GM19238 (cell line): ENCODE measurements at regions not wholly inside any gene's neighbourhood (a gene's known extent, or its start where the extent isn't known, plus 50 kb on each side); places are given as distances from the start of the nearest gene placed in this dataset.
A peak's percentile ranks its signal among the peaks of the same experiment; 100 is the strongest.

Experiments
- DNase-seq: peaks from one replicate; pipeline ENCODE4 v3.0.0; 2011; ENCODE audit warnings: low spot score; ENCODE audit not compliant: insufficient read length

DNA sequence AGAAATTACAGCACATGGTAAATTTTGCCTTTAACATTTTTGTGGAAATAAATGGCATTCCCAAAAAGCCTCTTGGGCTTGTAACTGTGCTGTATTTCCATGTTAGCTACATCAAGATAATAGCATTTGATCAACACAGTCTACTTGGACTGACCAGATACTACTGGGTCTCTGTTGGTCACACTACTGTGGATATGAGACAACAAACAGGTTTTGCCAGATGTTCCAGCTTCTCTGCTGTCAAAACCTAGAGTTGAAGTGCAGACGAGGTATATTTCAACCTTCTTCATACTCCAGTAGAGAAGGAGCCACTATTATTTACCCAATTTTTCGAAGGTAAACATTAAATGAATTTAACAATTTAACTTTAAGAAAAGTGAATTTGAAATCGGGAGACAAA is 284.7 kb upstream of the CITED2 start:
- no peak for DNase-seq

DNA sequence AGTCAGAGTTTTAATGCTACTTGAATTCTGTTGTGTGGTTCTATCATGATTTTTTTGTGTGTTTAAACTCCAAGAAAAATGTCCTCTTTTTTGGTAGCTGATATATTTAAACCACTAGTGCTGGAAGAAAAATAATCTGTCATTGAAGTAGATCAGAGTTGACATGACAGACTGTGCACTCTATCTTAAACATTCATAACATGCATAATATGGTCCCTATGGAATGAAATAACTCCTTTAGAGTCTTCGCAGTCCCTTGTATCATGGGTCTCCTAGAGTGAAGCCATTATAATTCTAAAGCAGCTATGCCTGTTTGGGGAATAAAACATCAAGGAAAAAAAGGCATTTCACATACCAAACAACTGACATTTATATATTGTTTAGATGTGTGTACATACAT is 282.7 kb upstream of the CITED2 start:
- DNase-seq: no peak

DNA sequence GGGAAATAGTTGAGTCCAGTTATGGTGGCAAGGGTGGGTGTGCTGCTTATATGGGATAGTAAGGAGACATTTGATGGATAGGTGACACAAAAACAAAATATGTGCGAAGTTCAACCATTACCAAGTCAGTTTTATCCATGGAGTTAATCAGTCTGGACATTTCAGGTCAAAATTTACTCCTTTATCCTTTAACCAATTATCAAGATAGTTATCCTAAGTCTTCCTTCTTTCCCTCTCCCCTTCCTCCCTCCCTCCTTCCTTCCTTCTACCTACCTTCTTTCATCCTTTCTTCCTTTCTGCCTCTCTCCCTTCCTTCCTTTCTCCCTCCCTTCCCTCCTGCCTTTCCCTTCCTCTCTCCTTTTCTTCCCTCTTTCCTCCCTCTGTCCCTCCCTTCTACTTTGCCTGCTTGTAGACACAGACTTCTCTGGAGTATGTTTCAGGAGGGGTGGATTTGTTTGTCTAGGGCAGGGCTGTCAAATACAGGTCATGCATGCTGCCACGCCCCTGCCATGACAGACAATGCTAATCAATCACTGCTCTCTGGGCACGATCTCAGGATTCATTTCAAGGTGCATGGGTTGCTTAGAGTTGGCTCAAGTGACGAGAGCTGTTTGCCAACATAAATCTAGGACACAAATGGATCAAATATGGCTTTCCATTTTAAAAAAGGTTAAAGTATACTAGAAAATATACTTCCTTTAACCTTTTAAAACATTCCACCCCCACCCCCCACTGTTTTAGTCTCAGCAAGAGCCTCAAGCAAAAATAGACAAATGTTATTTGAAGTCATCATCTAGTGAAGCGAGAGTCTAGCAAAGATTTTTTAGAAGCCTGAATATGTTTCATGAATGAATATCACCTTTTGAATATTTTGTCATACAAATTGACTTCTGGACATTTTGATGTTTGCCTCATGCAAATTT is 281.6 kb upstream of the CITED2 start:
- DNase-seq: no peak

DNA sequence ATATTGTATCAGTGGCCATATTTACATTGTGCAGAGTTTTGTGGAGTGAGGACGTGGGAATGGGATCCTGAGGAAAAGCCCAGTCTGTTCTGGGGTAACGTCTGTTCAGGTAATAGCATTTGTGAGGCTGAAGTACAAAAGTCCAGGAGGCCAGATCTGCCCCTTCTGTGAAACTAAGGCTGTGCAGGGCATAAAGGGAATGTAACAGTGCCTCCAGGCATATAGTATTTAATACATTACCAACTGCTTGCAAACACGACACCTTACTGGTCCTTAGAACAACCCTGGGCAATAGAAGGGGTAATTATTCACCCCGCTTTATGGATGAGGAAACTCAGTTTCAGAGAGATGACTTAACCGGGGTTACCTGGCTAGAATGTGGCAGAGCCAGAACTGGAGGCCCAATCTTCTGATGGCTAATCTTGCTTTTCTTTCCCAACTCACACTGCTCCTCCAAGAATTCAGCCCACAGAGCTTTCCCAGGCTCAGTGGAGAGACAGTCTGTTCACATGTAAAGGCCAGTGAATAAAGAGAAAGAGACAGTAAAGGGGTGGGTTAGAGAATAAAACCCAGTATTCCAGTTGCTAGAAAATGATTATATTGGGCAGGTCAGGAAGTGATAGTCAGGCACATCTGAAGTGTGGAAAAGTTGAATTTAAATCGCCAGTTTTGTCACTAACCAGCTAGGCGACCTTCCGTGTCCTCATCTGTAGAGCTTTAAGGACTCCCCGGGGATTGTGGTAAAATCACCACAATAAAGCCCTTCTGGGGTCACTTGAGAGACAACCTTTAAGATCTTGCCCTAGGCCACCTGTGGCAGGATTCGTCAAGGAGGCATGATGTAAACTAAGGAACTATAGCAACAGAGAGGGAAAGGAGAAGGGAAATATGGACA is 280.7 kb upstream of the CITED2 start:
- no peak for DNase-seq

DNA sequence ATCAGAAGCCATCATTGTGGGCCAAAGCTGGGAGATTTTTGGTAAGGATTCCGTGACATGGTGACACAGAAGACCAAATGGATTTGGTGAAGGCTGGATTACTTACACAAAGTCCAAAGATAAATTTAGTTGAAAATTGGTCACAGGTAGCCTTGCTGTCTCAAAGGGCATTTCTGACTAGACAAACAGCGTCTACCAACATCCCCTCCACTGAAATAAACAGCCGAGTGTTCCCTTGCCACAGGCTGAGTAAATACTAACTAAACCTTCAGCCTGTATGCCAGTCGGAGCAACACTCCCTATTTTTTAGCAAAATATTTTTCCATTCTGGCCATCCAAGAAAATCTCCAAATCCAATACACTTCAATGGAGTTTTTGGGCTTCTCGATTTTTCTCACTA is 279.9 kb upstream of the CITED2 start:
- DNase-seq: no peak

DNA sequence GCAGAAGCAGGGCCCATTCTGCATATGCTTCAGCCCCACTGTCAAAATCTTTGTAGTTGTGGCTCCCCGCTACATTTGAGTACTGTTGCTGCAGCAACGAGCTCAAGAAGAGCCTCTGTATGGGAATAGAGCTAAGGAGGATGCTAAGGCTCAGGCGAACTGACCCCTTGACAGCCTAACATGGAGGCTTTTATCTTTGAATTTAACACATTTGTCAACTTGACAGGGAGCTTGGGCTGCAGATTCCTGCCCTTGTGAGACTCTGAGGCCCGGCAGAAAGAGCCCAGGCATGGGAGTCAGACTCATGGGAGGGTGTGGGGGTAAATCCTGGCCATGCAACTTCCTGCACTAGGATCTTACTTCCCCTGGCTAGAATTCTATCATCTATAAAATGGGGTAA is 278.7 kb upstream of the CITED2 start:
- DNase-seq: no peak

DNA sequence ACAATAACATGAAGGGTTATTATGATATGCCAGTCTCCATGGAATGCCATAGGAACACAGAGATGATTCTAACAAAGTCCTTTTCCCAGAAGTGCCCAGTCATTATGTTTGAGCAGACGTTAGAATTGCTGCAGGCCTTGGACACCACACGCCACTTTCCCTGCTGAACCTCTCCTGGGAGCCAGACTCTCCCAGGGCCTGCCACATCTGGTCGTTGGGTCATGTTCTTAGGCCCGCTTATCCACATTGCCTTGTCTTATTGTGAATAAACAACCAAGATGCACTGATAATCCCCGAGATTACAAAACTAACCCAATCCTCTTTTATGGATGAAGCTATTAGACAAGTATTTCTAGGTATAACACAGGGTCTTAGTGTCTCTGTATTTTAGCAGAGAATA is 276.5 kb upstream of the CITED2 start:
- DNase-seq: no peak

DNA sequence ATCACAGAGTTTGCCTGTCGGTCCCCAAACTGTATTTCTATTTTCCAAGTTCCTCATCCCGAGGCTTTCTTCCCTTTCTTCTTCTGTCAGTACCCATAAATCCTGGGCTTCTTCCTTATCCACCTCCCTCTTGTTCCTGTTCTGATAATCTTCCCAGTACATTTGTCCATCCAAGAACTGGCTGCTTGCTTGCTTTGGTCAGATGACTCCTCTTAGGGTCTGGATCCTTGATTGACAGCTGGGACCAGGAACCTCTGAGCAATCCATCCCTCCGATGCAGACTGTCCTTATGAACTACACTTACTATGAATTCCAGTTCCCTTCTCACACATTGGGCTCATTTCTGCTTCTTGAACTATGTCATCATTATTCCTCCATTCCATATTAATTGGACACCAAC is 275.3 kb upstream of the CITED2 start:
- no peak for DNase-seq

DNA sequence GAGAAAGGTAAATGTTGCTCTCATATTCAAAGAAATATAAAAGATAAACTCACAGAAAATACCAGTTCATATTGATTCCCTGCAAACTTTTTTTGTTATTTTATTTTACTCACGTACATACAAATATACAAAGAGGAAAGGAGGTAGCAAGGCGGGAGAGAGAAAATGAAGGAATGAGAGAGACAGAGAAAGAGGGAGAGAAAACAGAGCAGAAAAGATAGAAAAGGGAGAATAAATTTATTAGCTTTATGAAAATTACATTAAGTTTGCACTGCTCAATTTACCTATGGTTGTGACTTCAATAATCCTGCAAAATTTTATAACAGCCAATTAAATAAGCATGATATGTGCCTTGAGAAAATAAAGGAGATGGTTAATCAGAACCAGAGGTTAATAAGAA is 274.7 kb upstream of the CITED2 start:
- DNase-seq: no peak

DNA sequence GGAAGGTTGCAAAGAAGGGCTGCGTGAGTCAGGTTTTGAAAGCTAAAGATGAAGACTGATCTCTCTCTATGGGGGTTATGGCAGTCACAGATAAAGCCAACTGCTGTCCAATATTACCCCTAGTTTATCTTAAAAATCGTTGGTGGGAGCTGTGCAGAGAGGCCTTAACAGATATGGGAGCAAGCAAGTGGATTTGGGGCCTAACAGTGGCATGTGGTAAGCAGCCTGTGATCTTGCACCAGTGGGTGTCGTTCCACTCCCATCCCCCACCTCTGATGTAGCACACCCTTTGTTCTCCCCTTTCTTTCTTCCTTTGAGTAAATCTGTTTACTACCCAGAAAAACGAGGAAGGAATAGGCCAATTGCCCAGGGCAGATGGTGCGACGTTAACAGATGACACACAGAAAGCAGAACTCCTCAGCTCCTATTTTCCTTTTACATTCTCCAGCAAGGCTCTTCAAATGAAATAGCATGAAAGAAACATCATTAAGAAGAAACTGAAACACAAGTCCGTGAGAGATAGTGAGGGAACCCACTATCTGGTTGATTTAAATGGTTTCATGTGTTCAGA is 274.1 kb upstream of the CITED2 start:
- DNase-seq: no peak

DNA sequence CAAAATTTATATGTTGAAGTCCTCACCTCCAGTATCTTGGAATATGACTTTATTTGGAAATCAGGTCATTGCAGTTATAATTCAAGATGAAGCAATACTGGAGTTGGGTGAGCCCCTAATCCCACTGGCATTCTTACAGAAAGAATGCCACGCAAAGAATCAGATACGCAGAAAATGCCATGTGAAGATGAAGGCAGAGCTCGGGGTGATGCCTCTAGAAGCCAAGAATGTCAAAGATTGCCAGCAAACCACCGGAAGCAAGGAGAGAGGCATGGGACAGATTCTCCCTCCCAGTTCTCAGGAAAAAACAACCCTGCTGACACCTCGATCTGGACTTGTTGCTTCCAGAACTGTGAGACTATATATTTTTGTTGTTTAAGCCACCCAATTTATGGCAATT is 273.4 kb upstream of the CITED2 start:
- DNase-seq: no peak

DNA sequence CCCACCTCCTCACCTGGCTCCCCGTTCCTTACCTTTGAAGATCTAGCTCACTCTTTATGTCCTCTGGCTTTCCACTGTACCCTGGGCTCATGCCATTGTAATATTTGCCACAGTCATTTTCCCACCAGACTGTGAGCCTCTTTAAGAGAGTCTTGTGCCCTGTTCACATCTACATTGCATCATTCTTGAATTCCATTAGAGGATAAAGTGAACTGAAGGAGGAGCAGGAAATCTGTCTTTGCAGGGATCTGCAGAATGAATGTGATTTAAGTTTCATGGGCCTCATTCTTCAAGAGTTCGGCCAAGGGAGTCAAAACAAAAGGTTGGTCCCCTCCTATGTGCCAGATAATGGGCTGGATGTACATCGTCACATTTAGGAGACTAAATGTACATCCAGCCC is 272.6 kb upstream of the CITED2 start:
- no peak for DNase-seq

DNA sequence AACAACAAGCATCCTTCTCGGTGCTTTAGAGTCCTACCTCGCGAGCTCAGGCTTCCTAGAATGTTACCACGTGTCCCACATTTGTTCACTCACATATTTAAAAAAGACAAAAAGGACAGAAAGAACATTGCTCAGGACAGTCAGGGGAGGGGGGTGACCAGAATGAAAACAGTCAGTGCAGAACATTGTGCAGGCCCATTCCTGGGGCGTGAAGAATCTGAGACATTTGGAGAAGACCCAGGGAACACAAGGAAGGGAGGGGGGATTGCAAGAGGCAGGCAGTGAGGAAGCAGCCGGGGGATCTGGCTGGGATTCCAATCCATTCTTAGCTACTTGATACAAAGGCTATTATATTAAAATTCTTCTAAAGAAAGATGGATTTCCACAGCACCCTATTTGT is 270.4 kb upstream of the CITED2 start:
- no peak for DNase-seq

DNA sequence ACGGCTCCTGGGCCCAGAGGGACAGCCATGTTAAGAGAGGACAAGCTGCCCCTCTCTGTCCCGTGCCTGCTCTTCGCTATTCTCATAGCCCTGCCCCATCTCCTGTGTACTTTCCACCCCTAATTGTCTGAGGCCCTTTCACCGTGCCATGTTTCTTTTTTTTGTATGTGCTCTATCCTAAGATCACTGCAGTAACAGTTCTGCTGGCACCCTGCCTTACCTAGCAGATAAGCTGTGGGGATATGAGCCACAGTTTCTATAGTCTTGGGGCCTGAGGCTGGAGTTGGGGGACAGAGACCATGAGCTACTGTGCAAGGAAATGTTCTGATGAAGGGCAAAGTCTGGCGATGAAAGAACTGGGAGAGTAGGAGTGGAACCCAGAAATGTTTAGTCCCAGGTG is 269.5 kb upstream of the CITED2 start:
- no peak for DNase-seq

DNA sequence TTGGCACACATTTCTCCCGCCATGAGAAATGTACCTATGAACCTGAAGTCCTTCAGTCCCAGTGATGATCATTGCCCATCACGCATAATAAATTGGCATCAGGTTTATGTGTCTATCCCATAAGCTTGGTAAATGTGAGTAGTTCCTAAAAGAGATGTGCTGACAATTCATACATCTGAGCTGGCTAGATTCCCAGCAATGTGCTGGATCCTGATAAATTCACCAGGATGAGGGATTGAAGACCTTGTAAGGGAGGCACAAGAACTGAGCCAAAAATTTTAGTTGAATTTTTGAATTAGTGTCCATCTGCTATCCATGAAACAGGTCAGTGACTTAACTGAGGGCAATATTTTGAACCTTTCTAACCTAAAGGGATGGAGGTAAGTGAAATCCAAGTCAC is 267.9 kb upstream of the CITED2 start:
- no peak for DNase-seq

DNA sequence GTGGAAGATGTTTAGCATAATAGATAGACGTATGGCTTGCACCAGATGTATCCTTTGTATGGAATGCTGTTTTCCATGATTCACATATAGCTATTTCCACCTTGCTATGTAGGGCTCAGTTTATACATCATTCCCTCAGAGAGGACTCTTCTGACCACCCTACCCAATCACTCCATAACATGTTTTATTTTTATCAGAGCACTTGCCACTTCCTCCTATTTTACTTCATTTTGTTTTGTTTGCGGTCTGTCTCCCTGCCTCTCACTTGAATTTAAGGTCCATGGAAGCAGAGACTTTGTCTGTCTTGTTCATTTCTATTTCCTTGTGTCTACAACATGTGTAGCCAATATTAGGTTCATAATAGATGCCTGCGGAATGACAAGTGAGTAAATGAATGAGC is 266.9 kb upstream of the CITED2 start:
- DNase-seq: no peak

DNA sequence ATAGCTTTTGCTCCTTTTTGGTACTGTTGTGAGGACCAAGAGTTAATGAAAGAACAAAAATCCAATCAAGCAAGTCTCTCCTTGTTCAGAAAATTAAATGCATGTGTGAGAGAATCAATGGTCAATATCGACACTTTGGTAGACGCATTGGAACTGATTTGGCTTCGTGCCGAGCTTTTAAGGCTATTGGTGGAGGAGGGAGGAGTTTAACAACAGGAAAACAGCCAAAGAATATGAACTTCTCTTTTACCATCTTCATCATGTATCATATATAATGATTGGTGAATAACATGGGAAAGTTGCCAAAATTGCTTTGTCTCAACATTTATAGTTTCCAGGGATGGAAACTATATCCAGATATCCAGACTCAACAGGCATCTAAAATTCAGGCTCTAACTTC is 266.5 kb upstream of the CITED2 start:
- no peak for DNase-seq

DNA sequence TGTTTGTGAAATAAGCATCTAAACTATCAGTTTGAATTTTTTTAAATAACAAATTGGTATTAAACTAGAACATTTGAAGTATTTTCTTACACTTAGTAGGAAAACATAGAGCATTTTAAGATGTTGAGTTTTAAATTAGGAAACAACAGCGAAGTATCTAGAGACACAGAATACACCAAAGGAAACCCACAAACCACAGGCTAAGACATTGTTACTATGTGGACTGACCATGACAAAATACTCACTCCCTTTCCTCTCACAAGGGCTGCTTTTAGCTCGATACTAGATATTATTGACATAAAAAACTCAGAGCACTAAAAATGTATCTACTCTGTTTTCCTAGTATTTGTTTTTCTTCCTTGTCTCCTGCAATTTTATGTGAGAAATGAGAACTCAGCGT is 266.0 kb upstream of the CITED2 start:
- DNase-seq: peak; percentile 4

DNA sequence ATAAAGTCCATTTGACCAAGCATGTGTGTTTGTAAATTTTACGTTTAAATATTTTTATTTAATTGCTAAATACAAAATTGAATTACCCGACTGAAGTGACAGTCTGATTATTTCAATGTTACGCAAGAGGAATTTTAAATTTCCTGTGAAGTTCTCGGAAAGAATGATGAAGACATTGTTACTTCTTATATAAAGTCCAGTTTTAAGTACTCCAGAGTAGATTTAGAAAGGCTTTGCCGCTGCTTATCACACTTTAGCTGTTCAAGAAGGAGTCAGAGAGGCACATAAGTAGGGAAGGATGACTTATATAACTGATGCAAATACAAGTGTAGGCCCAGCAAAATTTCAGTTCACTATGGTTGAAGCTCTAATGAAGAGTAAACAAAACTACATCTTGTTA is 265.1 kb upstream of the CITED2 start:
- DNase-seq: no peak

DNA sequence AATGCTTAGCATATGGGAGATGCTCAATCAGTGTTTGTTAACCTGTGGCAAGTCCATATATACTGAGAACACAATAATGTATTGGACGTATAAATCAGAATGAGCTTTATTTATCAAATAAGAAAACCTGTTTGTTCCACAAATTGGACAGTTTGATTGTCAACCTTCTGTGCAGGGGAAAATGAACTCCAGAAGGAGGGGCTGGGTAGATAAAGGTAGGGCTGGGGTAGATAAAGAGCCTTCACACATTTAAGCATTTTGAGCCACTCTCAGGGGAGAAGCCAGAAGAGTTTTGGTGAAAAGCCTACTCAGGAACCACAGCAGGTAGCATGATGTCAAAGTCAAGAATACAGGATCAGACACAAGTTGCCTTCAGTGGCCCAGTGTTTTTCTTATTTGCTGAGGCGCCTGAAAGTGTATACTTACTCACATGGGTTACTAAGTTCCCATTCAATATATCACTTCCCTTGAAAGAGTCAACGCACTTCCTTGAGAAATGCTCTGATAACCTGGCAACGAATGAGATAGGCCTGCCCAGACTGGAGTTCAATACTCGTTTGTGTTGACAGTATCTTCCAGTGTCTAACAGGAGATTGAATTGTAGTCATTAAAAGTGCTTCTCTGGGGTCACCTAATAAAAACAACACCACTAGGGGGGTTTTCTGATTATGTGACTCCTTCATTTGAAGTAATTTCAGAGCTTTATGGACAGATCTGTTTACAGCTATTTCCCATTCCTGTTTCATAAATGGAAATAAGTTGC is 263.9 kb upstream of the CITED2 start:
- no peak for DNase-seq

DNA sequence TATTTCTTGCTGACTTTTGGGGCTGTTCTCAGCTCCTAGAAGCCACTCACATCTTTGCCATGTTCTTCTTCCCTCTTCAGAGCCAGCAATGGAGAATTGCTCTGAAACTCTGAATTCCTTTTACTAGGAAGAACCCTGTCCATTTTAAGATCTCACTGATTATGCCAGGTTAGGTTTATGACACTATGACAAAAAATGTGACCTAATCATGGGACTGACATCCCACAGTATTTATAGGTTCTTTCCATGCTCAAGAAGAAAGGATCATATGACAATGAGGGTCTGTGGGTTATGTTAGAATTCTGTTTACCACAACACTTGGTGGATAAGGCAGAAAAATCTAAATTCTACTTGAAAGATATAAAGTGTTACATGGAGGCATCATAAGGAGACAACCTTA is 263.3 kb upstream of the CITED2 start:
- no peak for DNase-seq
